CD4-positive, CD25-positive, alpha-beta regulatory T cell (primary cell): ENCODE measurements at regions not wholly inside any gene's neighbourhood (a gene's known extent, or its start where the extent isn't known, plus 50 kb on each side); places are given as distances from the start of the nearest gene placed in this dataset.

Experiments used
- ATAC-seq, 2 donors: fragments of 150-1000 bp; cut with Tn5 transposase; one replicate each; pipeline ENCODE4 v1.10.0; 2021; ENCODE audit warnings: low read depth in 2 of 2, moderate number of reproducible peaks in 2 of 2, moderate library complexity in 1 of 2
- DNase-seq, 3 donors: peaks; one replicate each; pipeline versions ENCODE4 v3.0.0 to v3.0.0-alpha.2; 2012 to 2022; ENCODE audit warnings: mixed read lengths in 1 of 3
- H3K27ac ChIP-seq: one replicate; pipeline ENCODE4 v1.7.0; 2013; ENCODE audit warnings: mild to moderate bottlenecking, low read length; ENCODE audit not compliant: insufficient read depth, poor library complexity, severe bottlenecking
- H3K27me3 ChIP-seq: one replicate; pipeline ENCODE4 v1.7.0; 2013; ENCODE audit warnings: low read length; ENCODE audit not compliant: control insufficient read depth, insufficient read depth
- H3K36me3 ChIP-seq: one replicate; pipeline ENCODE4 v1.7.0; 2013; ENCODE audit warnings: mild to moderate bottlenecking, low read length, moderate library complexity; ENCODE audit not compliant: control insufficient read depth, insufficient read depth
- H3K4me1 ChIP-seq: 2 replicates; pipeline ENCODE4 v1.7.0; 2013; ENCODE audit warnings: mild to moderate bottlenecking, low read length; ENCODE audit not compliant: insufficient read depth, control insufficient read depth, poor library complexity, severe bottlenecking
- H3K4me3 ChIP-seq: one replicate; pipeline ENCODE4 v1.7.0; 2013; ENCODE audit warnings: low read depth, mild to moderate bottlenecking, low read length, moderate library complexity
- H3K9me3 ChIP-seq, 2 experiments: 1 replicate in 1 of 2; 2 replicates in 1 of 2; pipeline ENCODE4 v1.7.0; 2013; ENCODE audit warnings: low read length in 2 of 2, mild to moderate bottlenecking in 1 of 2, moderate library complexity in 1 of 2; ENCODE audit not compliant: control insufficient read depth in 2 of 2
- H3K27ac Mint-ChIP-seq, 3 donors: one replicate each; pipeline ENCODE4 v1.8.0; 2020 to 2022; ENCODE audit warnings: mild to moderate bottlenecking in 3 of 3, mixed read lengths in 3 of 3, moderate library complexity in 2 of 3
- H3K27me3 Mint-ChIP-seq: one replicate; pipeline ENCODE4 v1.8.0; 2022; ENCODE audit warnings: mild to moderate bottlenecking, mixed read lengths
- H3K36me3 Mint-ChIP-seq: one replicate; pipeline ENCODE4 v1.8.0; 2020; ENCODE audit warnings: mixed read lengths
- H3K4me1 Mint-ChIP-seq, 4 donors: one replicate each; pipeline ENCODE4 v1.8.0; 2020 to 2022; ENCODE audit warnings: mixed read lengths in 4 of 4, mild to moderate bottlenecking in 1 of 4
- H3K4me3 Mint-ChIP-seq, 4 donors: one replicate each; pipeline ENCODE4 v1.8.0; 2020 to 2022; ENCODE audit warnings: mild to moderate bottlenecking in 4 of 4, mixed read lengths in 4 of 4, moderate library complexity in 3 of 4
- H3K9me3 Mint-ChIP-seq, 7 donors: one replicate each; pipeline ENCODE4 v1.8.0; 2020 to 2022; ENCODE audit warnings: mixed read lengths in 7 of 7, mild to moderate bottlenecking in 3 of 7, moderate library complexity in 2 of 7

GRCh38 chr7:36044101-36044892 lies 108.8 kb upstream of the EEPD1 start:
- DNase-seq (no peak), ATAC-seq (no peak)
- H3K4me1 Mint-ChIP-seq, result no peaks in the 10 kb centered on the region
- peaks cover 0 to 4% (median 0%) of the 10 kb centered on the region in 7 donors for H3K9me3 Mint-ChIP-seq
- H3K27me3 Mint-ChIP-seq, result no peaks in the 10 kb centered on the region
- H3K4me3 Mint-ChIP-seq, result no peak overlapping the region
- H3K27me3 ChIP-seq, result no peaks in the 10 kb centered on the region
- no peaks in the 10 kb centered on the region for H3K4me1 ChIP-seq
- no peaks in the 10 kb centered on the region for H3K36me3 ChIP-seq
- H3K36me3 Mint-ChIP-seq, result no peaks in the 10 kb centered on the region
- no peak overlapping the region for H3K27ac ChIP-seq
- no peak overlapping the region for H3K4me3 ChIP-seq
- H3K27ac Mint-ChIP-seq, result no peak overlapping the region
- no peaks in the 10 kb centered on the region for H3K9me3 ChIP-seq

- no peaks in the 10 kb centered on the region for H3K9me3 ChIP-seq
- no peak overlapping the region for H3K4me3 Mint-ChIP-seq
- H3K27ac ChIP-seq, result no peak overlapping the region
- peaks cover 0 to 4% (median 0%) of the 10 kb centered on the region in 7 donors for H3K9me3 Mint-ChIP-seq
- H3K27ac Mint-ChIP-seq, result no peak overlapping the region
- no peaks in the 10 kb centered on the region for H3K27me3 ChIP-seq
- H3K36me3 ChIP-seq, result no peaks in the 10 kb centered on the region
- no peak overlapping the region for H3K4me3 ChIP-seq
- no peaks in the 10 kb centered on the region for H3K36me3 Mint-ChIP-seq
- H3K4me1 Mint-ChIP-seq, result no peaks in the 10 kb centered on the region
- no peaks in the 10 kb centered on the region for H3K27me3 Mint-ChIP-seq
- no peak for DNase-seq
- no peak for ATAC-seq
- no peaks in the 10 kb centered on the region for H3K4me1 ChIP-seq
Observed at GRCh38 chr7:36045326-36045725, 107.7 kb upstream of the EEPD1 start.

GRCh38 chr7:36045830-36046341 lies 107.2 kb upstream of the EEPD1 start:
- H3K4me3 ChIP-seq, result no peak overlapping the region
- H3K36me3 ChIP-seq, result no peaks in the 10 kb centered on the region
- Mint-ChIP-seq H3K4me3 (no peak overlapping the region), H3K27me3 (no peaks in the 10 kb centered on the region), H3K36me3 (no peaks in the 10 kb centered on the region), H3K27ac (no peak overlapping the region), H3K9me3 (peaks cover 0 to 4% (median 0%) of the 10 kb centered on the region in 7 donors), H3K4me1 (no peaks in the 10 kb centered on the region)
- ATAC-seq, result no peak
- H3K9me3 ChIP-seq, result no peaks in the 10 kb centered on the region
- no peak overlapping the region for H3K27ac ChIP-seq
- no peak for DNase-seq
- no peaks in the 10 kb centered on the region for H3K27me3 ChIP-seq
- no peaks in the 10 kb centered on the region for H3K4me1 ChIP-seq

GRCh38 chr7:36047091-36047658 lies 105.9 kb upstream of the EEPD1 start:
- Mint-ChIP-seq H3K4me1 (no peaks in the 10 kb centered on the region), H3K9me3 (peaks cover 0 to 2% (median 0%) of the 10 kb centered on the region in 7 donors), H3K4me3 (no peak overlapping the region), H3K36me3 (no peaks in the 10 kb centered on the region), H3K27ac (no peak overlapping the region), H3K27me3 (no peaks in the 10 kb centered on the region)
- H3K27ac ChIP-seq, result no peak overlapping the region
- H3K36me3 ChIP-seq, result no peaks in the 10 kb centered on the region
- no peak for DNase-seq
- no peak overlapping the region for H3K4me3 ChIP-seq
- ATAC-seq, result no peak
- no peaks in the 10 kb centered on the region for H3K4me1 ChIP-seq
- H3K9me3 ChIP-seq, result no peaks in the 10 kb centered on the region
- H3K27me3 ChIP-seq, result peaks cover 2% of the 10 kb centered on the region

- Mint-ChIP-seq H3K4me3 (no peak overlapping the region), H3K9me3 (peaks cover 0 to 2% (median 0%) of the 10 kb centered on the region in 7 donors), H3K36me3 (no peaks in the 10 kb centered on the region), H3K4me1 (no peaks in the 10 kb centered on the region), H3K27ac (no peak overlapping the region), H3K27me3 (no peaks in the 10 kb centered on the region)
- Histone ChIP-seq H3K9me3 (no peaks in the 10 kb centered on the region), H3K27ac (no peak overlapping the region), H3K36me3 (no peaks in the 10 kb centered on the region), H3K27me3 (peaks cover 4% of the 10 kb centered on the region), H3K4me3 (no peak overlapping the region), H3K4me1 (no peaks in the 10 kb centered on the region)
- ATAC-seq (no peak), DNase-seq (no peak)
Observed at GRCh38 chr7:36048141-36048901, 104.7 kb upstream of the EEPD1 start.

- Histone ChIP-seq H3K4me1 (no peaks in the 10 kb centered on the region), H3K27ac (no peak overlapping the region), H3K36me3 (no peaks in the 10 kb centered on the region), H3K27me3 (peaks cover 4% of the 10 kb centered on the region), H3K9me3 (no peaks in the 10 kb centered on the region), H3K4me3 (no peak overlapping the region)
- Mint-ChIP-seq H3K9me3 (peaks cover 0 to 3% (median 0%) of the 10 kb centered on the region in 7 donors), H3K4me3 (no peak overlapping the region), H3K4me1 (no peaks in the 10 kb centered on the region), H3K27me3 (no peaks in the 10 kb centered on the region), H3K27ac (no peak overlapping the region), H3K36me3 (no peaks in the 10 kb centered on the region)
- ATAC-seq (no peak), DNase-seq (no peak)
Observed at GRCh38 chr7:36048902-36049240, 104.2 kb upstream of the EEPD1 start.

GRCh38 chr7:36051501-36051900 lies 101.6 kb upstream of the EEPD1 start:
- ATAC-seq, result no peak
- Histone ChIP-seq H3K36me3 (no peaks in the 10 kb centered on the region), H3K27me3 (peaks cover 4% of the 10 kb centered on the region), H3K4me1 (no peaks in the 10 kb centered on the region), H3K27ac (no peak overlapping the region), H3K4me3 (no peak overlapping the region), H3K9me3 (no peaks in the 10 kb centered on the region)
- Mint-ChIP-seq H3K36me3 (no peaks in the 10 kb centered on the region), H3K4me1 (no peaks in the 10 kb centered on the region), H3K4me3 (no peak overlapping the region), H3K9me3 (peaks cover 0 to 3% (median 0%) of the 10 kb centered on the region in 7 donors), H3K27ac (no peak overlapping the region), H3K27me3 (no peaks in the 10 kb centered on the region)
- DNase-seq, result no peak
